ENCODE measurements at regions not wholly inside any gene's neighbourhood (a gene's known extent, or its start where the extent isn't known, plus 50 kb on each side); places are given as distances from the start of the nearest gene placed in this dataset.
"Not testable (repeated sequence)": the region's sequence is repeated elsewhere in the genome, so short reads cannot be mapped to it uniquely, and the experiment has no call there.

DNA sequence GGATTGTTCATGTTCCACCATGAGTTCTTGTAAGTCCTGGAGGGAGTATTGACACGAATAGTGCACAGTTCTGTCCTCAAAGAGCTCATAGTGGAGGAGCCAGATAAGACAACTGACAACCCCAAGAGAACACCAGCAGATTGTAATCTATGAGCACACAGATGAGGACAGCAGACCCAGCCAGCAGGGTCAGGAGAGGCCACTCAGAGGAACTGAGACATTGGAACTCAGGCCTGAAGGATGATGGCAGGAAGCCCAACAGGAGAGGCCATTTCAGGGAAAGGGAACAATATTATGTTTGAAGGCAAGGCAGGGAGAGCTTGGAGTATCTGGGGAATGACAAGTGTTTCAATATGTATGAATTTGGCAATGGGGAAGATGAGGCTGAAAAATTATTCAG is 63.7 kb upstream of the IPO5 start:
- no peak overlapping the region for H3K4me3 ChIP-seq

GRCh38 chr13:97890573-97890972 is 62.9 kb upstream of the IPO5 start:
- no peak overlapping the region for H3K4me3 ChIP-seq
- H3K27ac ChIP-seq, result no peak overlapping the region

More for the DNA sequence above, 63.7 kb upstream of the IPO5 start:
- H3K27ac ChIP-seq, result no peak overlapping the region

DNA sequence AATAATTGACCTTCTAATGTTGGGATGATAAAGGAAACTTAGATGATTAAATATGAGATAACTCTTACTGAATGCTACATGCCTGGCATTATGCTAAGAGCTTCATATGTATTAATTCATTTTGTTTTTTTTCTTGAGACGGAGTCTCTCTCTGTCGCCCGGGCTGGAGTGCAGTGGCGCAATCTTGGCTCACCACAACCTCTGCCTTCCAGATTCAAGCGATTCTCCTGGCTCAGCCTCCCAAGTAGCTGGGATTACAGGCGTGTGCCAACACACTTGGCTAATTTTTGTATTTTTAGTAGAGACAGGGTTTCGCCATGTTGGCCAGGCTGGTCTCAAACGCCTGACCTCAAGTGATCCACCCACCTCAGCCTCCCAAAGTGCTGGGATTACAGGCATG is 61.5 kb upstream of the IPO5 start:
- H3K27ac ChIP-seq, H3K4me3 ChIP-seq: not testable (repeated sequence)

- no peak overlapping the region for H3K4me3 ChIP-seq
- H3K27ac ChIP-seq, result no peak overlapping the region
Observed at GRCh38 chr13:97892717-97893116, 60.8 kb upstream of the IPO5 start.

GRCh38 chr13:97895383-97895782 is 58.1 kb upstream of the IPO5 start:
- H3K27ac ChIP-seq, result no peak overlapping the region
- H3K4me3 ChIP-seq, result no peak overlapping the region

DNA sequence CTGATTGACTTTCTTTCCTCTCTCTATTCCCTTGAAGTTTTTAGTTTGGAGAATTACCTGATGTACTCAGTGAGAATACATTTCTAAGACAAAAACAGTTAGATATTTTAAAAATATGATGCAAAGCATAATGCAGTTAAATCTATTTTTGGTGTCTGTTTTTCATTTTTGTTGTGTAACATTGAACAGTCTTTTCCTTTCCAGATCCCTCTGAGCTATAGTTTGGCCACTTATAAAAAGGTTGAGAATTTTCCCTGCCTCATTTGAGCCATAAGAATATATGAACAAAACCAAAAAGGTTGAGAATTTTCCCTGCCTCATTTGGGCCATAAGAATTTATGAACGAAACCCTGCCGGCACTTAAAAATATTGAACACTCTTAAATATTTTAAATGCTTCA is 57.0 kb upstream of the IPO5 start:
- H3K4me3 ChIP-seq, result no peak overlapping the region
- H3K27ac ChIP-seq, result no peak overlapping the region

GRCh38 chr13:97901716-97902115 is 51.8 kb upstream of the IPO5 start:
- no peak overlapping the region for H3K27ac ChIP-seq
- no peak overlapping the region for H3K4me3 ChIP-seq
